Ovary (tissue), 3 donors: ENCODE measurements at regions not wholly inside any gene's neighbourhood (a gene's known extent, or its start where the extent isn't known, plus 50 kb on each side); places are given as distances from the start of the nearest gene placed in this dataset.

Experiments used
- POLR2A ChIP-seq: fragments of 450-650 bp; IDR thresholded peaks from one replicate; pipeline ENCODE4 v1.6.1; 2017; ENCODE audit warnings: antibody characterized with exemption, mild to moderate bottlenecking, moderate library complexity
- TF ChIP-seq, protein P1 (sequence below), 3 donors: fragments of 450-650 bp in 2 of 3; fragments of 200-600 bp in 1 of 3; IDR thresholded peaks; one replicate each; pipeline versions ENCODE4 v1.5.1 to v1.8.0; 2016 to 2022; ENCODE audit warnings: antibody characterized with exemption in 3 of 3, mild to moderate bottlenecking in 1 of 3
- donor health status: DM: no; HTN: no; CAD: no.

DNA sequence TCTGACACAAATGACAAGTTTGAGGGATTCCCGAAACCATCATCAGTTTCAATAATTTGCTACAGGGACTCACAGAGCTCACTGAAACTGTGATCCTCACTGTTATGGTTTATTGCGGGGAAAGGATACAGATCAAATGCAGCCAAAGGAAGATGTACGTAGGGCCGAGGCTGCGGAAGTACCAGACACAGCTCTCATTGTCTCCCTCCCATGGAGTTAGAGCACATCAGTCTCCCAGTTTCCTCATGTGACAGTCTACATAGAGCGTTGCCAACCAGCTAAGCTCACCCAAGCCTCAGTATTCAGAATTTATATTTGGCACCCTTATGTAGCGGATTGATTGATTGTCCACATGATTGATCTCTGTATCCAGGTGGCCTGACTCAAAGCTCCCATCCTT is 137.8 kb upstream of the TENM3 start:
- TF ChIP-seq, protein P1, sequence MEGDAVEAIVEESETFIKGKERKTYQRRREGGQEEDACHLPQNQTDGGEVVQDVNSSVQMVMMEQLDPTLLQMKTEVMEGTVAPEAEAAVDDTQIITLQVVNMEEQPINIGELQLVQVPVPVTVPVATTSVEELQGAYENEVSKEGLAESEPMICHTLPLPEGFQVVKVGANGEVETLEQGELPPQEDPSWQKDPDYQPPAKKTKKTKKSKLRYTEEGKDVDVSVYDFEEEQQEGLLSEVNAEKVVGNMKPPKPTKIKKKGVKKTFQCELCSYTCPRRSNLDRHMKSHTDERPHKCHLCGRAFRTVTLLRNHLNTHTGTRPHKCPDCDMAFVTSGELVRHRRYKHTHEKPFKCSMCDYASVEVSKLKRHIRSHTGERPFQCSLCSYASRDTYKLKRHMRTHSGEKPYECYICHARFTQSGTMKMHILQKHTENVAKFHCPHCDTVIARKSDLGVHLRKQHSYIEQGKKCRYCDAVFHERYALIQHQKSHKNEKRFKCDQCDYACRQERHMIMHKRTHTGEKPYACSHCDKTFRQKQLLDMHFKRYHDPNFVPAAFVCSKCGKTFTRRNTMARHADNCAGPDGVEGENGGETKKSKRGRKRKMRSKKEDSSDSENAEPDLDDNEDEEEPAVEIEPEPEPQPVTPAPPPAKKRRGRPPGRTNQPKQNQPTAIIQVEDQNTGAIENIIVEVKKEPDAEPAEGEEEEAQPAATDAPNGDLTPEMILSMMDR (IDR thresholded peaks at IDR 0.05) = no peak
- no peak for TF ChIP-seq POLR2A
